ENCODE measurements at regions not wholly inside any gene's neighbourhood (a gene's known extent, or its start where the extent isn't known, plus 50 kb on each side); places are given as distances from the start of the nearest gene placed in this dataset.
"Not testable (repeated sequence)": the region's sequence is repeated elsewhere in the genome, so short reads cannot be mapped to it uniquely, and the experiment has no call there.

- not testable (repeated sequence) for DNase-seq (ENCODE audit: low spot score)
Measured at GRCh38 chr14:106027759-106028158, 501.4 kb downstream of the TMEM121 start.

- no peak for DNase-seq (ENCODE audit: low spot score)
Measured at GRCh38 chr14:106029959-106030358, 503.6 kb downstream of the TMEM121 start.

GRCh38 chr14:106037380-106037779 is 511.0 kb downstream of the TMEM121 start:
- DNase-seq (ENCODE audit: low spot score): peak; percentile 3

GRCh38 chr14:106038263-106038662 is 511.9 kb downstream of the TMEM121 start:
- no peak for DNase-seq (ENCODE audit: low spot score)

GRCh38 chr14:106039400-106039799 is 513.0 kb downstream of the TMEM121 start:
- DNase-seq (ENCODE audit: low spot score): peak; percentile 44

- no peak for DNase-seq (ENCODE audit: low spot score)
Measured at GRCh38 chr14:106044515-106044914, 518.1 kb downstream of the TMEM121 start.

GRCh38 chr14:106044949-106045596 is 518.7 kb downstream of the TMEM121 start:
- peak; percentile 62 for DNase-seq (ENCODE audit: low spot score)

- DNase-seq (ENCODE audit: low spot score): no peak
Measured at GRCh38 chr14:106051796-106052195, 525.4 kb downstream of the TMEM121 start.

GRCh38 chr14:106055289-106055688 is 528.9 kb downstream of the TMEM121 start:
- DNase-seq (ENCODE audit: low spot score): no peak

- DNase-seq (ENCODE audit: low spot score): no peak
Measured at GRCh38 chr14:106058342-106058741, 532.0 kb downstream of the TMEM121 start.

- no peak for DNase-seq (ENCODE audit: low spot score)
Measured at GRCh38 chr14:106060276-106060975, 534.0 kb downstream of the TMEM121 start.

GRCh38 chr14:106061877-106062500 is 535.6 kb downstream of the TMEM121 start:
- not testable (repeated sequence) for DNase-seq (ENCODE audit: low spot score)

- DNase-seq (ENCODE audit: low spot score): no peak
Measured at GRCh38 chr14:106062502-106063272, 536.3 kb downstream of the TMEM121 start.

GRCh38 chr14:106067935-106068334 is 541.6 kb downstream of the TMEM121 start:
- no peak for DNase-seq (ENCODE audit: low spot score)

GRCh38 chr14:106069804-106070625 is 543.6 kb downstream of the TMEM121 start:
- DNase-seq (ENCODE audit: low spot score): no peak

GRCh38 chr14:106080922-106081321 is 554.5 kb downstream of the TMEM121 start:
- no peak for DNase-seq (ENCODE audit: low spot score)

GRCh38 chr14:106081721-106082120 is 555.3 kb downstream of the TMEM121 start:
- DNase-seq (ENCODE audit: low spot score): not testable (repeated sequence)

GRCh38 chr14:106083082-106083481 is 556.7 kb downstream of the TMEM121 start:
- no peak for DNase-seq (ENCODE audit: low spot score)

- DNase-seq (ENCODE audit: low spot score): no peak
Measured at GRCh38 chr14:106087837-106088236, 561.5 kb downstream of the TMEM121 start.

GRCh38 chr14:106088860-106089259 is 562.5 kb downstream of the TMEM121 start:
- not testable (repeated sequence) for DNase-seq (ENCODE audit: low spot score)

- DNase-seq (ENCODE audit: low spot score): no peak
Measured at GRCh38 chr14:106094654-106095189, 568.3 kb downstream of the TMEM121 start.
